ENCODE measurements at regions not wholly inside any gene's neighbourhood (a gene's known extent, or its start where the extent isn't known, plus 50 kb on each side); places are given as distances from the start of the nearest gene placed in this dataset.

GRCh38 chr10:117861329-117861728, 185.4 kb downstream of the RAB11FIP2 start:
- TF ChIP-seq CTCF (IDR thresholded peaks at IDR 0.05 in 4 of 5, conservative IDR thresholded peaks at IDR 0.05 in 1 of 5): no peak
- no peak for TF ChIP-seq POLR2A (IDR thresholded peaks at IDR 0.05)

Measured in gastrocnemius medialis (tissue), 4 donors.